Coronary artery (tissue), 2 donors: ENCODE measurements at regions not wholly inside any gene's neighbourhood (a gene's known extent, or its start where the extent isn't known, plus 50 kb on each side); places are given as distances from the start of the nearest gene placed in this dataset.

Experiments used
- DNase-seq: peaks from one replicate; pipeline ENCODE4 v3.0.0-alpha.2; 2017; ENCODE audit warnings: low spot score
- H3K27ac ChIP-seq, 2 donors: fragments of 200-600 bp; sonication (generic); one replicate each; pipeline ENCODE4 v1.5.1; 2016 to 2019
- H3K4me3 ChIP-seq: fragments of 200-600 bp; sonication (generic); 2 replicates; pipeline ENCODE4 v1.5.1; 2016; ENCODE audit warnings: mild to moderate bottlenecking, moderate library complexity
- CTCF ChIP-seq: fragments of 200-600 bp; sonication (generic); IDR thresholded peaks from one replicate; pipeline ENCODE4 v1.5.1; 2019; ENCODE audit warnings: antibody characterized with exemption

GRCh38 chr12:105554856-105555255 is 224.4 kb downstream of the C12orf75 start:
- TF ChIP-seq CTCF = no peak
- H3K4me3 ChIP-seq = no peak overlapping the region
- H3K27ac ChIP-seq = no peak overlapping the region
- DNase-seq = no peak

GRCh38 chr12:105555556-105556295 is 225.2 kb downstream of the C12orf75 start:
- TF ChIP-seq CTCF = no peak
- Histone ChIP-seq H3K27ac (no peak overlapping the region), H3K4me3 (no peak overlapping the region)
- no peak for DNase-seq

GRCh38 chr12:105559310-105559709 is 228.8 kb downstream of the C12orf75 start:
- Histone ChIP-seq H3K27ac (no peak overlapping the region), H3K4me3 (no peak overlapping the region)
- TF ChIP-seq CTCF = no peak
- no peak for DNase-seq

- no peak overlapping the region for H3K4me3 ChIP-seq
- H3K27ac ChIP-seq = no peak overlapping the region
- DNase-seq = no peak
- no peak for TF ChIP-seq CTCF
These were observed 231.2 kb downstream of the C12orf75 start for GRCh38 chr12:105561546-105562198.

GRCh38 chr12:105562199-105562971 is 231.9 kb downstream of the C12orf75 start:
- no peak for DNase-seq
- TF ChIP-seq CTCF = no peak
- Histone ChIP-seq H3K4me3 (no peak overlapping the region), H3K27ac (no peak overlapping the region)

- Histone ChIP-seq H3K27ac (no peak overlapping the region), H3K4me3 (no peak overlapping the region)
- DNase-seq = no peak
- no peak for TF ChIP-seq CTCF
These were observed 236.6 kb downstream of the C12orf75 start for GRCh38 chr12:105567061-105567460.
